Gastrocnemius medialis (tissue), 4 donors: ENCODE measurements at regions not wholly inside any gene's neighbourhood (a gene's known extent, or its start where the extent isn't known, plus 50 kb on each side); places are given as distances from the start of the nearest gene placed in this dataset.

Experiments
- CTCF ChIP-seq, 5 experiments: fragments of 450-650 bp in 3 of 5; fragments of 200-600 bp in 2 of 5; sonication (generic) in 2 of 5; IDR thresholded peaks in 4 of 5; conservative IDR thresholded peaks in 1 of 5; 1 replicate in 4 of 5; 2 replicates in 1 of 5; pipeline ENCODE4 v1.5.1; 2016 to 2019; ENCODE audit warnings: antibody characterized with exemption in 5 of 5, mild to moderate bottlenecking in 3 of 5, moderate library complexity in 3 of 5
- POLR2A ChIP-seq, 2 donors: fragments of 450-650 bp; IDR thresholded peaks; one replicate each; pipeline ENCODE4 v1.6.1; 2017; ENCODE audit warnings: antibody characterized with exemption in 2 of 2, mild to moderate bottlenecking in 2 of 2, moderate library complexity in 2 of 2

DNA sequence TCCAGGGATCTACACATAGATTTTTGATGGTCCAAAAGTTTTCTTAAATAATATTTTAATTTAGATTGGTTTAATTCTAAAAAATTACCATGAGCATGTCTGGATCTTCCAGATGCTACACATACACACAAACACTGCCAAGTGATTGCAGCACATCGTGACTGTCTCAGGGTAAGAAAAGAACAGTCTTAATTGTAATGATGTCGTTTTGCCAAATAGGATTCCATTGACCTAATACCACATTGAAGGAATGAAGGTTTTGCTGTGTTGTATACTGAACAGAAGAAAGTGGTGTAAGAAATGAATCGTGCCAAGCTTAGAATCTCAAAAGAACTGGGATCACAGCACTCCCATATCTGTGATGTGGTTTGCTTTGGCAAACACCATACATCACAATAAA lies 633.3 kb upstream of the CAMK1G start:
- TF ChIP-seq CTCF (IDR thresholded peaks at IDR 0.05 in 4 of 5, conservative IDR thresholded peaks at IDR 0.05 in 1 of 5) (no peak), POLR2A (IDR thresholded peaks at IDR 0.05) (no peak)
